GM19395 (cell line): ENCODE measurements at regions not wholly inside any gene's neighbourhood (a gene's known extent, or its start where the extent isn't known, plus 50 kb on each side); places are given as distances from the start of the nearest gene placed in this dataset.
"Not testable (repeated sequence)": the region's sequence is repeated elsewhere in the genome, so short reads cannot be mapped to it uniquely, and the experiment has no call there.

Source experiments
- ATAC-seq: cut with Tn5 transposase; IDR thresholded peaks from one replicate; pipeline ENCODE4 v1.9.1; 2021; ENCODE audit warnings: mild to moderate bottlenecking, moderate library complexity; ENCODE audit not compliant: unreplicated experiment

- ATAC-seq, result no peak
These were observed 600.7 kb upstream of the USP24 start for GRCh38 chr1:55815745-55816455.

- ATAC-seq, result no peak
These were observed 599.8 kb upstream of the USP24 start for GRCh38 chr1:55814967-55815366.

- no peak for ATAC-seq
These were observed 598.5 kb upstream of the USP24 start for GRCh38 chr1:55813618-55814017.

GRCh38 chr1:55812281-55812680 lies 597.1 kb upstream of the USP24 start:
- no peak for ATAC-seq

GRCh38 chr1:55808263-55808662 lies 593.1 kb upstream of the USP24 start:
- no peak for ATAC-seq

GRCh38 chr1:55803429-55803828 lies 588.3 kb upstream of the USP24 start:
- ATAC-seq, result no peak

- no peak for ATAC-seq
These were observed 586.3 kb upstream of the USP24 start for GRCh38 chr1:55801481-55801880.

- ATAC-seq, result no peak
These were observed 585.3 kb upstream of the USP24 start for GRCh38 chr1:55800503-55800902.

GRCh38 chr1:55793856-55794255 lies 578.7 kb upstream of the USP24 start:
- ATAC-seq, result no peak

- no peak for ATAC-seq
These were observed 577.7 kb upstream of the USP24 start for GRCh38 chr1:55792870-55793269.

GRCh38 chr1:55789466-55789865 lies 574.3 kb upstream of the USP24 start:
- no peak for ATAC-seq

GRCh38 chr1:55786396-55786795 lies 571.2 kb upstream of the USP24 start:
- ATAC-seq, result no peak

GRCh38 chr1:55784941-55785450 lies 569.8 kb upstream of the USP24 start:
- ATAC-seq, result not testable (repeated sequence)

GRCh38 chr1:55781944-55782482 lies 566.8 kb upstream of the USP24 start:
- ATAC-seq, result no peak

GRCh38 chr1:55781003-55781402 lies 565.8 kb upstream of the USP24 start:
- ATAC-seq, result no peak

GRCh38 chr1:55777545-55777944 lies 562.4 kb upstream of the USP24 start:
- ATAC-seq, result no peak

GRCh38 chr1:55775007-55775406 lies 559.8 kb upstream of the USP24 start:
- no peak for ATAC-seq

GRCh38 chr1:55774446-55774845 lies 559.3 kb upstream of the USP24 start:
- no peak for ATAC-seq

- ATAC-seq, result no peak
These were observed 558.2 kb upstream of the USP24 start for GRCh38 chr1:55773211-55773940.

GRCh38 chr1:55768327-55768952 lies 553.3 kb upstream of the USP24 start:
- no peak for ATAC-seq

GRCh38 chr1:55767171-55767570 lies 552.0 kb upstream of the USP24 start:
- no peak for ATAC-seq

GRCh38 chr1:55765505-55765904 lies 550.3 kb upstream of the USP24 start:
- not testable (repeated sequence) for ATAC-seq
